Neutrophil (primary cell): ENCODE measurements at regions not wholly inside any gene's neighbourhood (a gene's known extent, or its start where the extent isn't known, plus 50 kb on each side); places are given as distances from the start of the nearest gene placed in this dataset.

Experiments used
- H3K27ac ChIP-seq: fragments of 200-600 bp; sonication (generic); 2 replicates; pipeline ENCODE4 v1.5.1; 2016; ENCODE audit warnings: mild to moderate bottlenecking, moderate library complexity
- H3K27me3 ChIP-seq: fragments of 200-600 bp; sonication (generic); 2 replicates; pipeline ENCODE4 v1.6.0; 2016; ENCODE audit warnings: mild to moderate bottlenecking
- H3K36me3 ChIP-seq: fragments of 200-600 bp; sonication (generic); 2 replicates; pipeline ENCODE4 v1.5.1; 2017
- H3K4me1 ChIP-seq, 2 experiments: fragments of 200-600 bp in 1 of 2; sonication (generic) in 1 of 2; 1 replicate in 1 of 2; 2 replicates in 1 of 2; pipeline versions ENCODE4 v1.5.1 to v1.6.1; 2013 to 2016; ENCODE audit warnings: low read depth in 1 of 2, low read length in 1 of 2, mild to moderate bottlenecking in 1 of 2, moderate library complexity in 1 of 2; ENCODE audit not compliant: control insufficient read depth in 1 of 2, insufficient read depth in 1 of 2
- H3K4me3 ChIP-seq, 2 experiments: fragments of 200-600 bp in 1 of 2; sonication (generic) in 1 of 2; 1 replicate in 1 of 2; 2 replicates in 1 of 2; pipeline ENCODE4 v1.5.1; 2013 to 2016; ENCODE audit warnings: low read depth in 1 of 2, low read length in 1 of 2, mild to moderate bottlenecking in 1 of 2, moderate library complexity in 1 of 2
- H3K9me3 ChIP-seq: fragments of 200-600 bp; sonication (generic); 2 replicates; pipeline ENCODE4 v1.5.1; 2016
- CTCF ChIP-seq: fragments of 200-600 bp; sonication (generic); IDR thresholded peaks from 2 replicates; pipeline ENCODE4 v1.5.1; 2016; ENCODE audit warnings: antibody characterized with exemption

DNA sequence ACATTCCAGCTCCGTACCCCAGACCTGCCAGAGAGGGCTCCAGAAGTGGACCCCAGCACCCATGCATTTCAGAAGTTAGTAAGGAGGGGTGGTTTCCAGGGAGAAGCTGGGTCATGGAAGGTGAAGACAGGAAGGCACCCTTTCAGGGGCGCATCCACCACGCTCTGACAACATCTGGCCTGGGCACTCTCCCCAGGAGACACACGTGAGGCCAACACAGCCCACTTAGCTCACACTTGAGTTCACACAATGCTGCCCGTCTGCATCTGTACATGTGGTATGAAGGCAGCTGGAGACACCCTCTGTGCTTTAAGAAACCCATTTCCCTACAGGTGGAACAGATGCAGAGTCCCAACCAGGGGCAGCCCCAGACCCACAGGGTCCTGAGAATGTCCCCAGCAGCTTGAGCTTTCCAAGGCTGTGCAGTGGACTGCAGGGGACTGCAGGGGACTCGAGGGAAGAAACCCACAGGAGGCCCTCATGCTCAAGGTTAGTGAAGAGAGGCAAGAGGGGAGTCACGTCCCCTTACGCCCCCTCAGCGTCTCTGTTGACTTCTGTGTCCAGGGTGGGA lies 326.8 kb upstream of the IRX1 start:
- Histone ChIP-seq H3K36me3 (no peaks in the 10 kb centered on the region), H3K4me1 (no peaks in the 10 kb centered on the region), H3K4me3 (no peak overlapping the region), H3K27me3 (no peaks in the 10 kb centered on the region), H3K9me3 (no peaks in the 10 kb centered on the region), H3K27ac (no peak overlapping the region)
- no peak for TF ChIP-seq CTCF

DNA sequence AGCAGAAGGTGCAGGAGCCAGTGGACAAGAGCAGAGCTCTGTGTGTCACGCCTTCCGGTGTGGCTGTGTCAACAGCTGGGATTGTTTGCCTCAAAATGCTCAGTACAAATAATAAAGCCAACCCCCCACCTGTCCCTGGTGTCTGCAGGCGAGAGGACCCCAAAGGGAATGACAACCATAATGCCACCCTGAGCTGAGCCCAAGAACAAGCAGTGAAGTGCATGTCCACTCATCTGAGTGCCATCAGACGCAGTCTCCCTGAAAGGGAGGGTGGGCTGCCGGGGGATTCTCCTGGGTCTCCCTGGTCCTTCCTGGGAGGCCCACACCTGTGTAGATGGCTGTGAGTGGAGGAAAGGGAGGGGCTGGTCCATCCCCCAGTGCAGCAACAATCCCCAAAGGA lies 328.8 kb upstream of the IRX1 start:
- no peaks in the 10 kb centered on the region for H3K27me3 ChIP-seq
- no peaks in the 10 kb centered on the region for H3K9me3 ChIP-seq
- no peak overlapping the region for H3K27ac ChIP-seq
- no peaks in the 10 kb centered on the region for H3K36me3 ChIP-seq
- H3K4me3 ChIP-seq, result no peak overlapping the region
- no peaks in the 10 kb centered on the region for H3K4me1 ChIP-seq
- no peak for TF ChIP-seq CTCF

DNA sequence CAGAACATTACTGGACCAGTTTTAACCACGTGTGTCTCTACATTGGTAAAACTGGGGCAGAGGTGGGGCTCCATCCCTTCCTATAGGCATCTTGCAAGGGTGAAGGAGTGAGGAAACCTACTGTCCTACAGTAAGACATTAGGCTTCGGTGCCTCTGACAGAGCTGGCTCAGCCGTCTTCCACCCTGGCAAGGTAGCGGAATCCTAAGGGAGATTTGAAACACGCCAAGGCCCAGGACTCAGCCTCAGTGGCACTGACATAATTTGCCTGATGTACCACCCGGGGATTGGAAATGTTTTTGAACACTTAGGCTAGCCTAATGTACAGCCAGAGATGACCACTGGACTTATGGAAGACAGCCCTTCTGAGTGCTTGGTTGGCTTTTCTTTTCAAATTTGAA lies 329.7 kb upstream of the IRX1 start:
- no peak overlapping the region for H3K4me3 ChIP-seq
- no peaks in the 10 kb centered on the region for H3K4me1 ChIP-seq
- TF ChIP-seq CTCF, result no peak
- H3K27ac ChIP-seq, result no peak overlapping the region
- no peaks in the 10 kb centered on the region for H3K27me3 ChIP-seq
- no peaks in the 10 kb centered on the region for H3K36me3 ChIP-seq
- H3K9me3 ChIP-seq, result no peaks in the 10 kb centered on the region

- Histone ChIP-seq H3K27me3 (no peaks in the 10 kb centered on the region), H3K27ac (no peak overlapping the region), H3K9me3 (no peaks in the 10 kb centered on the region), H3K36me3 (no peaks in the 10 kb centered on the region), H3K4me1 (no peaks in the 10 kb centered on the region), H3K4me3 (no peak overlapping the region)
- TF ChIP-seq CTCF, result no peak
These were observed 330.3 kb upstream of the IRX1 start for GRCh38 chr5:3265131-3265885.

DNA sequence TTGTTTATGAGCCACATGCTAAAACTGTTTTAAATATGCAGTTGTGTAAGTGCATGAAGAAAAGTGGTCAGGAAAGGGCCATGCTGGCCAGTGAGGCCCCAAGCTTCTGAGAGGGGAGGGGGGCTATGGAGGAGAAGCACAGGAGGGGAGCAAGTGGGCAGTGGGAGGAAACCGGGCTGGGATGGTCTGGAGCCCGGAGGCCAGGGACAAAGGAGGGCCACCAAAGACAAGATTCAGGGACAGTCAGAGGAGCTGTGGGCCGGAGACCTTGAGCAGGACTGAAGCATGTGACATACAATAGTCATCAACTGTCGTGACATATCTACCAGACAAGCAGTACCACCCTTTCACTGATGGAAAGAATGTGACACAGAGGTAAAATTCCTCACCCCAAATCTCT lies 333.2 kb upstream of the IRX1 start:
- TF ChIP-seq CTCF, result no peak
- H3K27me3 ChIP-seq, result no peaks in the 10 kb centered on the region
- no peaks in the 10 kb centered on the region for H3K36me3 ChIP-seq
- no peaks in the 10 kb centered on the region for H3K4me1 ChIP-seq
- no peak overlapping the region for H3K27ac ChIP-seq
- no peak overlapping the region for H3K4me3 ChIP-seq
- no peaks in the 10 kb centered on the region for H3K9me3 ChIP-seq
